ENCODE measurements at regions not wholly inside any gene's neighbourhood (a gene's known extent, or its start where the extent isn't known, plus 50 kb on each side); places are given as distances from the start of the nearest gene placed in this dataset.

DNA sequence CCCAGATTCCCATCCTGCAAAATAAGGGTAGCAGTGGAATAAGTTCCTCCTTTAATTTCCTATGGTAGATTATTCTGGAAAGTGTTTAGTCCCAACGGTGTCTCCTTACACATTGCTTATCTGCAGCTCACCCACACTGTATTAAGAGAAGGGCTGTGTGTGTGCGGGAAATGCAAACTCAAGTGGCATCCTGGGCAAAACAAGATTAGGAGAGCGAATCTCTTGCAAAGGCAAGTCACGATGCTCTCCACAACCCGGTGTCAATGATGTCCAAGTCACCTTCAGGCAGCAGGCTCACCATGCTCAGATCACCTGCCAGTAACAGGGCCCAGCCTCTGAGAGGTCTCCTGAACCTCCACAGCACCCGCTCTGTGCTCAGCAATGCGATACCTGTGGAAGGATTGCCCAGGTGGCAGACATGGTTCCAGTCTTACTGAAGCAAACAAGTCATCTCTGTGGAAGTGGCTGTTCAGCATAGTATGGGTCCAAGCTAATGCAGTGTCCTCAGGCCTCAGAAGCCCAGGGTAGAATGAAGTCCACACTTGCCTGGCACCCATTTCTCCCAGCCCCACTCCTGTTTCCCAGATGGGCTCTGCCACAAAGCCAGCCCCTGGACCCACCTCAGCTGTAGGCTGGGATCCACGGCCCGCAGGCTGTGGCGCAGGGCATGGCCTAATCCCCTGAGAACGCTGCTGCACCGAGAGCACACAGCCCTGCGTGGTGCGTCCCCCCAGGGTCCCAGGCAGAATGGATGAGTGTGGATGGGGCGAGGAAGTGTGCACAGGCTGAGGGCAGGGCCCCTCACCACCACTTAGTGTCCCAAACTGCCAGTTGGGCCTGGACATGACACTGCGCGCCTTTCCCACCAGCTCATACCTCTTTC lies 101.2 kb downstream of the PXDC1 start:
- CTCF ChIA-PET, result interaction anchor here (0.5 to 1.2 kb wide), 3 partner anchors 10 to 627 kb away, joined by 3 to 4 read pairs (median 4); no protein-coding TSS in a partner anchor
- TF ChIP-seq CTBP1 (IDR thresholded peaks at IDR 0.05; ENCODE audit: borderline replicate concordance) (no peak), ARNT (IDR thresholded peaks at IDR 0.05) (no peak), L3MBTL2 (conservative IDR thresholded peaks at IDR 0.05) (no peak), FOXK2 (IDR thresholded peaks at IDR 0.05) (no peak), ZNF384 (IDR thresholded peaks at IDR 0.05) (no peak), ELF4 (IDR thresholded peaks at IDR 0.05) (no peak)
- POLR2A ChIA-PET, result no interaction called here
- no peak for DNase-seq (ENCODE audit: extremely low spot score)

DNA sequence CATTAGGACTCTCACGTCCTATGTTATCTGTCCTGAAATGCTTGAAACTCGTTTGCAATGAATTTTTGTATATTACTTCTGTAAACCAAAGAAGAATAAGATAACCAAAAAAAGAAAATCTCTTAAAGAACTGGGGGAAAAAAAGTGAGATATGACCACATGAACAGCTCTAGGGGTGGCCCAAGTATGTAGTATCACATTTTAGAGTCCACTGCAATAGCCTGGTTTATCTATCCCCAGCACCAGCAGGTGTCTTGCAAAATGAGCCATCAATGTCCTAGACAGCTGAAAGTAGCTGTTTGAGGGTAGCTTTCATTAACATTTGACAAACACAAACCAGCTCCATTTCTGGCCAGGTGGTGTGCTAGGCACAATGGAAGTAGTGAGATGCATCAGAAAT lies 102.8 kb downstream of the PXDC1 start:
- ChIA-PET CTCF (interaction anchor here (0.6 kb wide), 1 partner anchor 388 kb away, joined by 3 read pairs; no protein-coding TSS in a partner anchor), POLR2A (no interaction called here)
- DNase-seq (ENCODE audit: extremely low spot score), result no peak
- TF ChIP-seq, protein P1, sequence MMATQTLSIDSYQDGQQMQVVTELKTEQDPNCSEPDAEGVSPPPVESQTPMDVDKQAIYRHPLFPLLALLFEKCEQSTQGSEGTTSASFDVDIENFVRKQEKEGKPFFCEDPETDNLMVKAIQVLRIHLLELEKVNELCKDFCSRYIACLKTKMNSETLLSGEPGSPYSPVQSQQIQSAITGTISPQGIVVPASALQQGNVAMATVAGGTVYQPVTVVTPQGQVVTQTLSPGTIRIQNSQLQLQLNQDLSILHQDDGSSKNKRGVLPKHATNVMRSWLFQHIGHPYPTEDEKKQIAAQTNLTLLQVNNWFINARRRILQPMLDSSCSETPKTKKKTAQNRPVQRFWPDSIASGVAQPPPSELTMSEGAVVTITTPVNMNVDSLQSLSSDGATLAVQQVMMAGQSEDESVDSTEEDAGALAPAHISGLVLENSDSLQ (IDR thresholded peaks at IDR 0.05), result no peak
- no peak for TF ChIP-seq FOXK2 (IDR thresholded peaks at IDR 0.05)

DNA sequence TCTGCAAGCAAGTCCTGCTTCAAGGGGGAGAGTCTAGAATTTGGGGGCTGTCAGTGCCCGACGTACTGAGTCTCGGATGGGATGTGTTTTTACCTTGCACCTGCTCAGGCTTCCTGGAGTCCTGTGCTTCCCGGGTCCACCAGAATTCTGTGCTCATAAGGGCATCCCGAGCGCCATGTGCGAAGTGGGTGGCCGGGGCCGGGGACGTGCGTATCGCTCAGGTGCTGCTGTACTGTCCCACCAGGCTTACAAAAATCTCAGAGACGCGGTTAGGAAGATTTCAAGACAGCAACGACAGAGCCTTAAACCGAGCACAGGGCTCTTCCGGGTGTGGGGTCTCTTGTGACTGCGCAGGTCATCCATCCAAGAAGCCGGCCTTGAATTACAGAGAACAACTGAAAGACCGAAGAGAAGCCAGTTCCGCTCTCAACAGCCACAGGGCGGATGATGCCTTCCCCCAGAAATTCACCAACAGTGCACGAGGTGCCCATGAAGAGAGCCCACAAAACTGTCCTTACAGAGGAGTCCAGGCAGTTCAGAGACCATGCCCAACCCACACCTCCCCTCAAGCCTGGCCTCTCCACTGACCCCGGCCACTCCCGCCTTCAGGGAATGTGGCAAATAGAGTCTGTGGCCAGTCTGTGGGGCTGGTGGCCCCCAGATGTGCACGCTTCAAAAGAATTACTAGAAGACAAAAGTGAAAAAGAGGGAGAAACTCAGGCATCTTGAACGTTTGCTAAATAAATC lies 104.7 kb downstream of the PXDC1 start:
- ChIA-PET CTCF (no interaction called here), POLR2A (no interaction called here)
- DNase-seq (ENCODE audit: extremely low spot score), result no peak
- no peak for TF ChIP-seq ARNT (IDR thresholded peaks at IDR 0.05)
- TF ChIP-seq FOXK2 (IDR thresholded peaks at IDR 0.05), result no peak
- TF ChIP-seq HDGF (IDR thresholded peaks at IDR 0.05; ENCODE audit: borderline replicate concordance), result no peak
- TF ChIP-seq ZNF384 (IDR thresholded peaks at IDR 0.05), result no peak
- TF ChIP-seq, protein P1 (IDR thresholded peaks at IDR 0.05), result no peak
- no peak for TF ChIP-seq SP1 (IDR thresholded peaks at IDR 0.05)
- no peak for TF ChIP-seq TARDBP (IDR thresholded peaks at IDR 0.05)
- no peak for TF ChIP-seq BHLHE40 (IDR thresholded peaks at IDR 0.05; ENCODE audit: borderline replicate concordance)
- TF ChIP-seq FOXA1 (IDR thresholded peaks at IDR 0.05), result no peak
- no peak for TF ChIP-seq L3MBTL2 (conservative IDR thresholded peaks at IDR 0.05)
- no peak for TF ChIP-seq CTBP1 (IDR thresholded peaks at IDR 0.05; ENCODE audit: borderline replicate concordance)
- no peak for TF ChIP-seq ELF4 (IDR thresholded peaks at IDR 0.05)
- TF ChIP-seq SUZ12 (IDR thresholded peaks at IDR 0.05), result no peak
- TF ChIP-seq NFRKB (IDR thresholded peaks at IDR 0.05), result no peak
- TF ChIP-seq FOXM1 (IDR thresholded peaks at IDR 0.05; ENCODE audit: borderline replicate concordance), result no peak
- no peak for TF ChIP-seq LEF1 (IDR thresholded peaks at IDR 0.05; ENCODE audit: borderline replicate concordance)

DNA sequence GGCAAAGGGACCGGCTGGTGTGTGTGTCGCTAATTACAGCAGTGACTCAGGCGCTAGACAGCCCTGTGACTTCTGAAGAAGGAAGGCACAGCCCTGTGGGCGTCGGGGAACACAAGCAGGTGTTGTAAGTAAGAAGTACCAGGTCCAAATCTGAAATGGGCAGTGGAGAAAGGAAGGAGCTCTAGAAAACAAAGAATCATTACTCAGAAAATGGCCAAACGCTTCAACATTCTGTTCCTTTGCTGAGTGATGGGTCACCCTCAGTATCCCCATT lies 106.8 kb downstream of the PXDC1 start:
- CTCF ChIA-PET, result no interaction called here
- POLR2A ChIA-PET, result no interaction called here
- TF ChIP-seq, protein P1 (IDR thresholded peaks at IDR 0.05), result no peak
- TF ChIP-seq ZNF384 (IDR thresholded peaks at IDR 0.05), result no peak
- TF ChIP-seq BHLHE40 (IDR thresholded peaks at IDR 0.05; ENCODE audit: borderline replicate concordance), result no peak
- no peak for TF ChIP-seq FOXA1 (IDR thresholded peaks at IDR 0.05)
- TF ChIP-seq SUZ12 (IDR thresholded peaks at IDR 0.05), result no peak
- TF ChIP-seq FOXM1 (IDR thresholded peaks at IDR 0.05; ENCODE audit: borderline replicate concordance), result no peak
- TF ChIP-seq HDGF (IDR thresholded peaks at IDR 0.05; ENCODE audit: borderline replicate concordance), result no peak
- no peak for TF ChIP-seq LEF1 (IDR thresholded peaks at IDR 0.05; ENCODE audit: borderline replicate concordance)
- no peak for TF ChIP-seq CTBP1 (IDR thresholded peaks at IDR 0.05; ENCODE audit: borderline replicate concordance)
- TF ChIP-seq TARDBP (IDR thresholded peaks at IDR 0.05), result no peak
- no peak for TF ChIP-seq SP1 (IDR thresholded peaks at IDR 0.05)
- no peak for TF ChIP-seq NFRKB (IDR thresholded peaks at IDR 0.05)
- TF ChIP-seq ELF4 (IDR thresholded peaks at IDR 0.05), result no peak
- TF ChIP-seq FOXK2 (IDR thresholded peaks at IDR 0.05), result no peak
- no peak for TF ChIP-seq L3MBTL2 (conservative IDR thresholded peaks at IDR 0.05)
- TF ChIP-seq ARNT (IDR thresholded peaks at IDR 0.05), result no peak
- DNase-seq (ENCODE audit: extremely low spot score), result no peak

DNA sequence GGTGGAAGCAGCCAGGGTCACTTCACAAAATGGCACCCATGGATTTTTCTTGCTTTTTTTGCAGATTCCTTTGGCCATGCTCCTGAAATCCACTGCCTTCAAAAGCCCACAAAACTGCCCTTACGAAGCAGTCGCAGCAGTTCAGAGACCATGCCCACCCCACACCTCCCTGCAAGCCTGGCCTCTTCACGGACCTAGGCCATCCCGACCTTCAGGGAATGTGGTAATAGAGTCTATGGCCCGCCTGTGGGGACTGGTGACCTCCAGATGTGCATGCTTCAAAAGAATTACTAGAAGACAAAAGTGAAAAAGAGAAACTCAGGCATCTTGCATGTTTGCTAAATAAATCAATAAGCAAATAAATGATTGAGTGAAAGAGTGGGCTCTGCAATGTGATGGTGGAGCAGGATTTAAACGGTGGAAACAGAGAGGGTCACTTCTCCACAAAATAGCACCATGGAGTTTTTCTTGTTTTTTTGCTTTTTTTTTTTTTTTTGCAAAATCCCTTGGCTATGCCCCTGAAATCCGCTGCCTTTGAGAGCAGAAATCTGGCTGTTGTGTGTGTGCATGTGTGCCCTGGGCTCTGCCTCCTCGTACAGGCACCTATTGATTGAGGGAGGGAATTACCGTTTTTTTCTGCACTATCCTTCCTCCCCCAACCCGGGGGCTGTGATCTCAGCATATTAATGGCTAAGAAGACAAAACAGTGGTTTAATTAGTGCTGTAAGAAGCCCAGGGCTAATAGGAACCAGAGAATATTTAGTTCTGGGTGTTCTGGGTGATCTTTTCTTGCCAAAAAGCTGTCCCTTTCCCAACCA lies 107.4 kb downstream of the PXDC1 start:
- ChIA-PET POLR2A (no interaction called here), CTCF (no interaction called here)
- no peak for DNase-seq (ENCODE audit: extremely low spot score)
- TF ChIP-seq, protein P1 (IDR thresholded peaks at IDR 0.05), result no peak
- no peak for TF ChIP-seq ARNT (IDR thresholded peaks at IDR 0.05)
- TF ChIP-seq FOXA1 (IDR thresholded peaks at IDR 0.05), result no peak
- no peak for TF ChIP-seq TARDBP (IDR thresholded peaks at IDR 0.05)
- no peak for TF ChIP-seq FOXK2 (IDR thresholded peaks at IDR 0.05)
- TF ChIP-seq BHLHE40 (IDR thresholded peaks at IDR 0.05; ENCODE audit: borderline replicate concordance), result no peak
- no peak for TF ChIP-seq HDGF (IDR thresholded peaks at IDR 0.05; ENCODE audit: borderline replicate concordance)
- no peak for TF ChIP-seq ELF4 (IDR thresholded peaks at IDR 0.05)
- TF ChIP-seq SP1 (IDR thresholded peaks at IDR 0.05), result no peak
- TF ChIP-seq NFRKB (IDR thresholded peaks at IDR 0.05), result no peak
- TF ChIP-seq SUZ12 (IDR thresholded peaks at IDR 0.05), result no peak
- no peak for TF ChIP-seq ZNF384 (IDR thresholded peaks at IDR 0.05)
- TF ChIP-seq FOXM1 (IDR thresholded peaks at IDR 0.05; ENCODE audit: borderline replicate concordance), result no peak
- TF ChIP-seq L3MBTL2 (conservative IDR thresholded peaks at IDR 0.05), result no peak
- TF ChIP-seq CTBP1 (IDR thresholded peaks at IDR 0.05; ENCODE audit: borderline replicate concordance), result no peak
- no peak for TF ChIP-seq LEF1 (IDR thresholded peaks at IDR 0.05; ENCODE audit: borderline replicate concordance)
